ENCODE measurements at regions not wholly inside any gene's neighbourhood (a gene's known extent, or its start where the extent isn't known, plus 50 kb on each side); places are given as distances from the start of the nearest gene placed in this dataset.

DNA sequence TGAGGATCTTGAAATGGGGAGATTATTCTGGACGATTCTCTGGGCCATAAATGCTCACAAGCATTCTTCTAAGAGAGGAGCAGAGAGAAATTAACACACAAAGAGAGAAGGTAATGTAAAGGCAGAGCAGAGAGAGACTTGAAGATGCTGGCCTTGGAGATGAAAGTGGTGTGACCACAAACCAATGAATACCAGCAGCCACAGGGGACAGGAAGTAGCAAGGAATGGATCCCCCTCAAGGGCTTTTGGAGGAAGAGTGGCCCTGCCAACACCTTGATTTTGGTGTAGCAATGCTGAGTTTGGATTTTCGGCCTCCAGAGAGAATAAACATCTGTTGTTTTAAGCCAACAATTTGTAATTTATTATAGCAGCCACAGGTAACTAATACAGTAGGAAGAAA, 1155.6 kb downstream of the TYW1 start:
- Histone ChIP-seq H3K4me3 (no peak overlapping the region), H3K36me3 (no peaks in the 10 kb centered on the region), H3K27ac (no peak overlapping the region), H3K27me3 (no peaks in the 10 kb centered on the region), H3K9me3 (no peaks in the 10 kb centered on the region), H3K4me1 (ENCODE audit: insufficient read depth) (no peaks in the 10 kb centered on the region)
- DNase-seq = no peak
- TF ChIP-seq, protein P1, sequence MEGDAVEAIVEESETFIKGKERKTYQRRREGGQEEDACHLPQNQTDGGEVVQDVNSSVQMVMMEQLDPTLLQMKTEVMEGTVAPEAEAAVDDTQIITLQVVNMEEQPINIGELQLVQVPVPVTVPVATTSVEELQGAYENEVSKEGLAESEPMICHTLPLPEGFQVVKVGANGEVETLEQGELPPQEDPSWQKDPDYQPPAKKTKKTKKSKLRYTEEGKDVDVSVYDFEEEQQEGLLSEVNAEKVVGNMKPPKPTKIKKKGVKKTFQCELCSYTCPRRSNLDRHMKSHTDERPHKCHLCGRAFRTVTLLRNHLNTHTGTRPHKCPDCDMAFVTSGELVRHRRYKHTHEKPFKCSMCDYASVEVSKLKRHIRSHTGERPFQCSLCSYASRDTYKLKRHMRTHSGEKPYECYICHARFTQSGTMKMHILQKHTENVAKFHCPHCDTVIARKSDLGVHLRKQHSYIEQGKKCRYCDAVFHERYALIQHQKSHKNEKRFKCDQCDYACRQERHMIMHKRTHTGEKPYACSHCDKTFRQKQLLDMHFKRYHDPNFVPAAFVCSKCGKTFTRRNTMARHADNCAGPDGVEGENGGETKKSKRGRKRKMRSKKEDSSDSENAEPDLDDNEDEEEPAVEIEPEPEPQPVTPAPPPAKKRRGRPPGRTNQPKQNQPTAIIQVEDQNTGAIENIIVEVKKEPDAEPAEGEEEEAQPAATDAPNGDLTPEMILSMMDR (IDR thresholded peaks at IDR 0.05) = no peak
- TF ChIP-seq POLR2A (IDR thresholded peaks at IDR 0.05) (no peak), EP300 (IDR thresholded peaks at IDR 0.05) (no peak)
- intact Hi-C loops (cut with DNase I) = no loop called here
- WGBS, 3 donors = 83 to 87% (median 83%) methylated on average over 2 of the region's 2 CpGs

DNA sequence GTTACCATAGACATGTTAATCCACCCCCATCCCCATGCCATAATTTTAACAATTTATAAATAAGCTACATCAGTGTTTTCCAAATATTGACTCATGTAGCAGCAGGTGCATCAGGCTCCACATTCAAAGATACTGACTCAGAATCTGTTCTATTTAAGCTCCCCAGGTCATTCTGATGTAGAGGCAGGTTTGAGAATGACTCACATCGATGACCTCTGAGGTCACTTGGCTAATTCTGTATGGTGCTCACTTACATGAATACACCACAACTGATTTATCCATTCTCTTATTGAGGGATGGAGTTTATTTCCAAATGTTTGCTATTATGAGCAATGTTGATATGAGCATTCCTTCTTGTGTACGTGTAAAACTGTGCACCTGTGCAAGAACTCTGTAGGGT, 1159.0 kb downstream of the TYW1 start:
- TF ChIP-seq, protein P1 (IDR thresholded peaks at IDR 0.05) = no peak
- TF ChIP-seq EP300 (IDR thresholded peaks at IDR 0.05) (no peak), POLR2A (IDR thresholded peaks at IDR 0.05) (no peak)
- intact Hi-C loops (cut with DNase I) = no loop called here
- no peaks in the 10 kb centered on the region for H3K27me3 ChIP-seq
- no peak for DNase-seq
- 90 to 94% (median 92%) methylated on average over 2 of the region's 2 CpGs for WGBS, 3 donors
- no peak overlapping the region for H3K27ac ChIP-seq
- no peaks in the 10 kb centered on the region for H3K36me3 ChIP-seq
- H3K4me1 ChIP-seq (ENCODE audit: insufficient read depth) = no peaks in the 10 kb centered on the region
- no peak overlapping the region for H3K4me3 ChIP-seq
- H3K9me3 ChIP-seq = no peaks in the 10 kb centered on the region

DNA sequence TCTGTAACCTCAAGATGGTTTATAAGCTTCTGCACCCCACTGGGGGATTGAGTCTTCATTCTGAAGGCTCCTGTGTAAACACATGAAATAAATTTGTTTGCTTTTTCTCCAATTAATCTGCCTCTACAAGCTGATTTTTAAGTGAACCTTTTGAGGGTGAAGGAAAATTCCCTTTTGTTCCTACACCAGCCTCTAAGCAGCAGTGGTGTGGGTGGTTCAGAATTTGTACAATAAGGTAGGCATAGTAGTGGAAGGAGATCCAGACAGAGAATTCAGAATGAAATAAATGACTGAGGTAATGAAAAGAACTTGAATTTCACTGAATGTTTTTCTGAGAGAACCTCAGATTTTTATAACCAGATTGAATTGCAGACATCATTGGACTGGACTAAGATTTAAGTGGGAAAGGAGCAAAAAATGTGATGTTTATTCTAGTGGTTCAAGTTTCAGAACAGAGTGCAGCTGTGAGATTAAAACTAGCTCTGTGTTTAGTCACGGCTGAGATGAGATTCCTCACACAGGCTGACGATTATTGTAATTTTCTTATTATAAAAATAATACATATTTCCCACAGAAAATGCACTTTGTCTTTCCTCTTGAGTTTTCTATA, 1162.2 kb downstream of the TYW1 start:
- Histone ChIP-seq H3K27me3 (no peaks in the 10 kb centered on the region), H3K4me3 (no peak overlapping the region), H3K9me3 (no peaks in the 10 kb centered on the region), H3K36me3 (no peaks in the 10 kb centered on the region), H3K4me1 (ENCODE audit: insufficient read depth) (no peaks in the 10 kb centered on the region), H3K27ac (no peak overlapping the region)
- TF ChIP-seq POLR2A (IDR thresholded peaks at IDR 0.05) (no peak), EP300 (IDR thresholded peaks at IDR 0.05) (no peak)
- TF ChIP-seq, protein P1 (IDR thresholded peaks at IDR 0.05) = no peak
- 6 to 10% (median 6%) methylated on average over 2 of the region's 2 CpGs for WGBS, 3 donors
- intact Hi-C loops (cut with DNase I) = no loop called here
- DNase-seq = no peak

DNA sequence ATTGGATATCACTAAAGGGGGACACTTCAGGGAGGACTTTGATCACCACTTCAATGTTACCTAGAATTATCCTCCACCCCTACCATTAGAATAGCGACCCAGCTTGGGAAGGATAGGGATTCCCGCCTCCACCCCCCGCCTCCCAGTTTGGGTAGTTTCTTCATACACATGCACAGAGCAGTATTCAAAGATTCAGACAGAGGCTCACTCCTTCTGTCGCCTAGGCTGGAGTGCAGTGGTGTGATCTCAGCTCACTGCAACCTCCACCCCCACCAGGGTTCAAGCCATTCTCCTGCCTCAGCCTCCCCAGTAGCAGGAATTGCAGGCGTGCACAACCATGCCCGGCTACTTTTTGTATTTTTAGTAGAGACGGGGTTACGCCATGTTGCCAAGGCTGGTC, 1166.1 kb downstream of the TYW1 start:
- Histone ChIP-seq H3K27ac (no peak overlapping the region), H3K27me3 (no peaks in the 10 kb centered on the region), H3K4me3 (no peak overlapping the region), H3K36me3 (no peaks in the 10 kb centered on the region), H3K4me1 (ENCODE audit: insufficient read depth) (no peaks in the 10 kb centered on the region), H3K9me3 (no peaks in the 10 kb centered on the region)
- no peak for DNase-seq
- TF ChIP-seq, protein P1 (IDR thresholded peaks at IDR 0.05) = no peak
- no peak for TF ChIP-seq POLR2A (IDR thresholded peaks at IDR 0.05)
- TF ChIP-seq EP300 (IDR thresholded peaks at IDR 0.05) = no peak
- intact Hi-C loops (cut with DNase I) = no loop called here
- 89 to 95% (median 90%) methylated on average over 8 of the region's 8 CpGs for WGBS, 3 donors

Measured in ovary (tissue), 7 donors.